GM18517 (cell line): ENCODE measurements at regions not wholly inside any gene's neighbourhood (a gene's known extent, or its start where the extent isn't known, plus 50 kb on each side); places are given as distances from the start of the nearest gene placed in this dataset.

Source experiments
- ATAC-seq: cut with Tn5 transposase; IDR thresholded peaks from one replicate; pipeline ENCODE4 v1.9.1; 2021; ENCODE audit warnings: mild to moderate bottlenecking, moderate library complexity; ENCODE audit not compliant: unreplicated experiment

GRCh38 chr10:57963546-57963945, 304.1 kb downstream of the IPMK start:
- ATAC-seq = no peak

GRCh38 chr10:57962839-57963238, 304.9 kb downstream of the IPMK start:
- no peak for ATAC-seq

DNA sequence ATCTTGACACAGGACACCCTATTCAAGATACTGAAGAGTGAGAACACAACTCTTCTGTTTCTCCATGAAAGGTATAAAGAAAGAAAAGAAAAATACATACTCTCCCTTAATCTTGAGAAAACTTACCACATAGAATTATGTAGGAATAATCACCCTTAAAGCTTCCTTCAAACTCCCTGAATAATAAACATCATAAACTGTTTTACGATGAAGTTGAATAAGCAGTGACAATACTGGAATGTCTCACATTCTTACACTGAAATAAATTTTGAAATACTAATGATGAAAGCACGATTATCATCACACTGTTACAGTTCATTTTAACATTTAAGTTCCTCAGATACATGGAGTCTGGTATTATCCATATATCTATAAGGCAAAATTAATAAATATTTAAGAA, 306.2 kb downstream of the IPMK start:
- ATAC-seq = no peak

DNA sequence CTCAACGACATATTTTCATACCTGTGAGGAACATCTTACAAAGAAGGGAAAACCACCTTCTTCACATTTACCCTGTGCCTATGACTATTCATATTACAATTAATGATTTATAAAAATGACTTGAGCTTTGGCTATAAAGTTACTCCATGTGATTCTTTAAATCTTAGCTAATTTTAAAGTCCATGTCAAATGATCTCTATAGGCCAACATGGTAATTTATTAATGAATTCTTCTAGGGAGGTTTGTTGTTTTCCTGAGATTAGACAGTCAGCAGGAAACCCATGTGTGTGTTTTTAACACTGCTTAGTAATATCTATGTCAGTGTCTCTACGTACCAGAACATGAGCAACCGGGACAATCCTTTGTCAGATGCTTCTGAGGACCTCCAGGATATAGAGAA, 307.3 kb downstream of the IPMK start:
- ATAC-seq = no peak

- no peak for ATAC-seq
These were observed 308.2 kb downstream of the IPMK start for GRCh38 chr10:57959318-57960006.

DNA sequence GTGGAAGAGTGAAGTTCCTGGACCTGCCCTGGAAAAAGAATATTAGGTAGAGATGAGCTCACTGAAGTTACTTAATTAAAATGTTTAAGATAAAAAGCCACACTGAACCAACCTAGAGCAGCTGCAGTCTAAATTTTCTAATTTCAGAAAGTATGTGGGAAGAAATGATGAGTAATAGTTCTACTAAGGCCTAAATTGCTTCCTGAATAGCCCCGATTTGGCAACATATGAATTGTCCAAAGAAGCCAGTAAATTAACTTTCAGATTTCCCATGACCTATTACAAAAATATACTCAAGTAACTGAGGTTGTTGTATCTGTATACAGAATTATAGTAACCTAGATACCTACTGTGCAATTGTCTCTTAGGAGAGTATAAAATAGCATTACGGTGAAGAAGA, 312.6 kb downstream of the IPMK start:
- ATAC-seq = no peak

- ATAC-seq = no peak
These were observed 315.0 kb downstream of the IPMK start for GRCh38 chr10:57952741-57953140.

DNA sequence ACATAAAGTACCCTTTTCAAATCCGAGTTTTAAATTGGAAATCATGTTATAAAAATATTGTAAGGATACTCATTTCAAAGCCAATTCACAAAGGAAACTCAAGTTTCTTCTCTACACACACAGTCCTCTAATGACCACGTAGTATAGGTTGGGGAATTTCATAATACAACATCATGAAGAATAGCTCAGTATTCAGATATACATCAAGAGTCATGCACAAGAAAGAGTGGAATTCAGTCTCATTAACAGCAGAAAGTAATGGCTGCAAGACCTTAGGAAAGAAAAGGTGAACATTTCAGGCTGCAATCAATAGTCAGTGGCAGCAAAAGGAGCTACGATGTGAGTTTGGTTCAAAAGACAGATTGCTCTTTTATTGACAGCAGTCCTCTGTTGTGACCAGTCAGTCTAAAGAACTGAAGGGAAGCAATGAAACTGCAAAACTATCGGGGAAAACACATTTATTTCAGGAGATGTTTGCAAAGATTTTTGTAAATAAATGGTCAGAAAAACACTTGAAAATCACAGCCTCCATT, 317.2 kb downstream of the IPMK start:
- no peak for ATAC-seq

DNA sequence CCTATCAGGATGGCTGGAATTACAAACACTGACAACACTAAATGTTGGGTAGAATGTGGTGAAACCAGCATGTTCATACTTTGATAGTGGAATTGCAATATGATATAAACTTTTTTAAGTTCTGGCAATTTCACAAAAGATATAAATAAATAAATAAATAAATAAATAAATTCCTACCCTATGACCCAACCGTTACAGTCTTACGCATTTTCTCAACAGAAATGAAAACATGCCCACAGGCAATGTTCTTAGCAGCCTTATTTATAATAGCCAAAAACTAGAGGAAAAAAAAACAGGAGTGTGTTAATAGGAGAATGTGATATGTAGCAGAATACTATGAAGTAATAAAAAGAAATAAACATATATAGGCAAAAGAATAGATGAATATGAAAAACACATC, 318.9 kb downstream of the IPMK start:
- no peak for ATAC-seq

DNA sequence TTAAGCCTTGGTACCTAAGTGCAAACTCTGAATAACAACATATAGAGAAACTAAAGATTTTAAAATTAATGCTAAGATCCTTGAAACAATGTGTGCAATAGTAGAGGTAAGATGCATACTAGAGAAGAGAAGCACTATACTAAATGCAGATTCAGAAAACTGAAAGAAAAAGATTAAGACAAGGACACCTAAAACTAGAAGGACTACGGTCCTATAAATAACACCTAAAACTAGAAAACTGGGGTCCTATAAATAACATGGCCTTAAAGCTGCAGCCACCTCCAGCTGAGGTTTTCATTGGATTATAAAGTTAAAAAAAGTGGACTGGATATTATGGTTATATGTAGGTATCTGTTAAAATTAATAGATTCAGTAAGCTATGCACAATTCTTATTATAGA, 320.9 kb downstream of the IPMK start:
- ATAC-seq = no peak

DNA sequence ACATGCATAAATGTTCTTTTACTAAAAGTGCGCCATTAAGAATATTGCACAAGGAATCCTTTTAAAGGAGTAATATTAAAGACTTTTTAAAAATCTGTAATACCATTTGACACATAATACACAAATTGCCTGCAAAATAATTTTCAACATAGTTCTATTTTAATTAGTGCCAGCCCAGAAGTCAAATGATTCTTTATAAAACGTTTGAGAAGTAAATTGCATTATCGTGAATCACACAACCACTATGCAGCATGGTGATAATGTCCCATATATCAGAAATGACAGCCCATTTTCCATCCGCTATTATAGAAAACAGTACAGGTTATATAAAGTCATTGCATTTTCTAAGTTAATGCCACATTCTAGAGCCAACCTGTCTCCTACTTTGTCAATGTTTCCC, 324.0 kb downstream of the IPMK start:
- ATAC-seq = no peak

DNA sequence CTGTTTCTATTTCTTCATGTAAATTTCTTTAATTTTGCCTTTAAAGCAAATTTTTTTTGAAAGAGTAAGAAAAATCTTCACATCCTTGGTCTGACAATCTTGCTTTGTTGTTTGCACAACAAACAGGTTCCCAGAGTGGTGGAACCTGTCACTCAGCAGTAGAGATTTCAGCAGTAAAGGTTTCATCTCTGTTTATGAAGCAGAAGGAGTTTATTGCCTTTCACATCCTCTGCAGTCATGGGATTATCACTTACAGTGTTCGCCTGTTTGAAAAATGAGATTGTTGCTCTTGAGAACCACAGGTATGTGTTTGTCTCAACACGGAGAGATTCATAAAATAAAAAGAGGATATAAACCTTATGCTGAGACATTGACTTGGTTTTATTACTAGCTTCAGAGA, 342.6 kb downstream of the IPMK start:
- no peak for ATAC-seq

- no peak for ATAC-seq
These were observed 346.6 kb downstream of the IPMK start for GRCh38 chr10:57921140-57921539.

GRCh38 chr10:57919864-57920263, 347.8 kb downstream of the IPMK start:
- ATAC-seq = no peak

- no peak for ATAC-seq
These were observed 350.7 kb downstream of the IPMK start for GRCh38 chr10:57917019-57917418.

DNA sequence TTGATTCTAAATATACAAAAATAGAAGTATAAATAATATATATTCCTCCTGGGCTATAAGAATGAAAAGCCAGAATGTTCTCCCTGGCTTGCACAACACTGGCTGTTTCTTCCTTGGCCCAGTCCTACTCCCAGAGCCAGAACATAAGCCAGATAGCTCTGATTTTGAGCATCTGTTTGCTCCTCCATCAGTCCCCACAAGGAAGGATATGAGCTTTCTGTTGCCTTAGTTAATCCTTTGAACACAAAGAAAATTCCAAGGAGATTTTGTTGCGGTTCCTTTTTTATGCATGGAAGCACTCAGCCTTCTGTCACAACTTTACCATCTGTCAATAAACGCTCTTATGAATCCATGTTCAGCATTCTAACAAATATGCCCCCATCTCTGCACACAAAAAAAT, 361.8 kb downstream of the IPMK start:
- ATAC-seq = no peak

- no peak for ATAC-seq
These were observed 362.7 kb downstream of the IPMK start for GRCh38 chr10:57905010-57905409.

GRCh38 chr10:57898231-57898630, 369.5 kb downstream of the IPMK start:
- ATAC-seq = no peak

GRCh38 chr10:57897611-57898010, 370.1 kb downstream of the IPMK start:
- ATAC-seq = no peak

DNA sequence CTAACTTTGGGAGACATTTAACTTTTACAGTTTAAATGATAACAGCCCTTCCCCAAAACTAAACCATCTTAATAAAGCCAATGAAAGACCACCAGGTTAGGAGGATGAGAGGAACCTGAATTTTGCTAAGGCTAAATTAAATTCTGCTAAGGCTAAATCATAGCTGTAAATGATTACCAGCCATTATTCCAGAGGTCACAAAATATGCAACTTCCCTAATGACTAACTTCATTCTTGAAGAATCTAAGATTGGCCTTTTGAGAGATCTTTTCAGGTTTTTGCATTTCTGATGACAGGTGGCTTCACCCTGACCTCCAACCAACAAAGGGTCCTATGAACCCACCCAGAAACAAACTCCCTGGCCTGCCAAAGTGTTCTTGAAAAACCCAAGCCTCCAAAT, 373.3 kb downstream of the IPMK start:
- no peak for ATAC-seq

GRCh38 chr10:57891201-57892006, 376.3 kb downstream of the IPMK start:
- ATAC-seq = no peak

- ATAC-seq = no peak
These were observed 377.0 kb downstream of the IPMK start for GRCh38 chr10:57890691-57891090.
